GM19240 (cell line): ENCODE measurements at regions not wholly inside any gene's neighbourhood (a gene's known extent, or its start where the extent isn't known, plus 50 kb on each side); places are given as distances from the start of the nearest gene placed in this dataset.
"Not testable (repeated sequence)": the region's sequence is repeated elsewhere in the genome, so short reads cannot be mapped to it uniquely, and the experiment has no call there.

Experiments
- DNase-seq: peaks from one replicate; pipeline ENCODE4 v3.0.0; 2011; ENCODE audit warnings: low spot score; ENCODE audit not compliant: insufficient read length

DNA sequence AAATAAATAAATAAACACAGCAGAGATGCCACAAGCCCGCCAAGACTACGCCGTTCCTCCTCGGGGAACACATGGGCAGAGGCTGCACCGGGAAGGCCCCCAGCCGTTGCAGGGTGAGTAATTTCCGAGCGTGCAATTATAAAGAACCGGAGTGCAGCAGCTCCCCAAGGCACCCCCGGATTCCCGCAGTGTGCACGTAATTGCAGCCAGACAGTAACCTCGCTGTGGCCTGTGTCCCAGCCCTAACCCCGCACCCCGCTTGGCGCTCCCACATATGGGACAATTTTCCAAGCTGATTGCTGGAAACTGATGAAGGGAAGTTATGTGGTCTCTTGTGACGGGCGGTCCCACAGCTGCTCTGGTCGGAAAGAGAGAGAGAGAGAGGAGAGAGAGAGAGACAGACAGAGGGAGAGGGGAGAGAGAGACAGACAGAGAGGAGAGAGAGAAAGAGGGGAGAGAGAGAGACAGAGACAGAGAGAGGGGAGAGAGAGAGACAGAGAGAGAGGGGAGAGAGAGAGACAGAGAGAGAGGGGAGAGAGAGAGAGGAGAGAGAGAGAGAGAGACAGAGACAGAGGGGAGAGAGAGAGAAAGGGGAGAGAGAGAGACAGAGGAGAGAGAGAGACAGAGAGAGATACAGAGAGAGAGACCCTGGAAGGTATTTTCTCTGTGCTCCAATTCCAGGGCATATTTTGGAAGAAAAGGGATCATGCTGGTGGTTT is 275.4 kb downstream of the SHOX start:
- DNase-seq = no peak

GRCh38 chrX:903116-903515 is 272.5 kb downstream of the SHOX start:
- DNase-seq = no peak

DNA sequence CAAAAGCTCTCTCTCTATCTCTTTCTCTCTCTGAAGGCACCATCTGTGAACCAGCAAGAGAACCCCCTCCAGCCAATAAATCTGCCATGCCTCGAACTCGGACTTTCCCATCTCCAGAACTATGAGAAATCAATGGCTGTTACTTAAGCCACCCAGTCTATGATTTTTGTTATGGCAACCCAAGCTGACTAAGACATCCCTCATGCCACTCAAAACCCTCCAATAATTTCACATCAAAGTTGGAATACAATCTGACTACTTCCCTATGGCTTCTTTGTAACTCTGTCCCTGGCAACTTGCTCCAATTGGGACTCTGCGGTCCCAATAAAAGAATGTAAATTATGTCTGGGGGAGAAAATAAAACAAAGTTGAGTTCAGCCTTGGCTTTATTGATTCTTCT is 265.7 kb downstream of the SHOX start:
- DNase-seq = no peak

DNA sequence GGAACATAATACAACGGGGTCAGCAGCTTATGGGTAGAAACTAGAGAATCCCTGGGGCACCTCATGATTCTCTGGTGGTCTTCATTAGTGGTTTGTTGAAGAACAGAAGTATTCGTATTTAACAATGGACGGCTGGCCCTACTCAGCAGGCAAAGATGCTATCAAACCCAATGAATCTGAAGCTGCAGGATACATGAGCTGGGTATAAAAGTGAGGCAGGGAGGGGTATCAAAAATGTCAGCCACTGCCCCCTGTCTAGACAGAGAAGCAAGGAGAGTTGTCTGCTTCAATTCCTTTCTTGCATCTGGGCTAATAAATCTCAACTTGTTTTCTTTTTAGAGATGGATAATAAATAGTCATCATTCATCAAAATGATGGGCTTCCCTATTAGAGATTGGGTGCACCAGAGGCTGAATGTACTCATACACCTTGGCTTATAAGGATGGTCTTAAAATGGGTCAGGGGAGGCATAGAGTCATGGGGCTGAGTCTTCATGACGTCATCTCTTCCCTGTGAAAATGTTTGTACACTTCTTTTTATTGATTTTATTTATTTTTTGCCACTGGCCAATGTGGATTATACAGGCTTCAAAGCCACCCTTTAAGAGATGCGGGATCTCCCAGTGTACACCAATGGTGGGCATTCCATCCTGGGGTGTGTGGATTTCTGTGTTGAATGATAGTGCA is 259.5 kb downstream of the SHOX start:
- no peak for DNase-seq

- not testable (repeated sequence) for DNase-seq
These were observed 257.1 kb downstream of the SHOX start for GRCh38 chrX:887724-888123.

DNA sequence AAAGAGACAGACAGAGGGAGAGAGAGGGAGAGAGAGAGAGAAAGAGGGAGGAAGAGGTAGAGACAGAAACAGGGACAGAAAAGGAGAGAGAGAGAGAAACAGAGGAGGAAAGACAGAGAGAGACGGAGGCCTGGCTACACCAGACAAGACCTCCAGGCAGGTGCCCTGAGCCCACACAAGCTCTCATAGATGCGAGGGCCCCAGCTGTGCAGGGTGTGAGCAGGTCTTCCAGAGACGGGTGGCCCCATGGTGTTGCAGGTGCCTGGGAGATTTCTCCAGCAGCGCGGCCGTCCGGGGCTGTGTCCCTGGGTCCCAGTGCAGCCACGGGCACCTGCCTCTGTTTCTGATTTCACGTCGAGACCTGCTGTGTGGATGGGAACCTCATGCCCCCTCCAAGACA is 253.0 kb downstream of the SHOX start:
- no peak for DNase-seq

GRCh38 chrX:879756-880698 is 249.4 kb downstream of the SHOX start:
- DNase-seq = not testable (repeated sequence)

GRCh38 chrX:874061-874460 is 243.5 kb downstream of the SHOX start:
- DNase-seq = no peak

DNA sequence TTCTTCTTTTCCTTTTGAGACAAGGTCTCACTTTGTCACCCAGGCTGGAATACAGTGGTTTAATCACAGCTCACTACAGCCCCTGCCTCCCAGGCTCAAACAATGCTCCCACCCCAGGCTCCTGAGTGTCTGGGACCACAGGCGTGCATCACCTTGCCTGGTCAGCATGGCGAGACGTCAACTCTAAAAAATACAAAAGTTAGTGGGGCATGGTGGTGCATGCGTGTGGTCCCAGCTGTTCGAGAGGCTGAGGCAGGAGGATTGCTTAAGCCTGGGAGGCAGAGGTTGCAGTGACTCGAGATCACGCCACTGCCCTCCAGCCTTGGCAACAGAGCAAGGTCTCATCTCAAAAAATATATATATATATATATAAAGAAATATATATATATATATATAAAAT is 242.4 kb downstream of the SHOX start:
- no peak for DNase-seq

DNA sequence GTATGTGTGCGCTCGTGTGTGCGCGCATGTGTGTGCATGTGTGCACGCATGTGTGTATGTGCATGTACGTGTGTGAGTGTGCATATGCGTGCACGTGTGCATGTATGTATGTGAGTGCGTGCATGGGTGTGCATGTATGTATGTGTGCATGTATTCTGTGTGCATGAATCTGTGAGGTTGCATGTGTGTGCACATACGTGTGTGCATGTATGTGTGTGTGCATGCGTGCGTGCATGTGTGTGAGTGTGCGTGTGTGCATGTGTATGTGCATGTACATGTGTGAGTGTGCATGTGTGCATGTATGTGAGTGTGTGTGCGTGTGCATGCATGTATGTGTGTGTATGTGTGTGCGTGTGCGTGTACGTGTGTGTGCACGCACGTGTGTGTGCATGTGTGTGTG is 241.5 kb downstream of the SHOX start:
- no peak for DNase-seq

DNA sequence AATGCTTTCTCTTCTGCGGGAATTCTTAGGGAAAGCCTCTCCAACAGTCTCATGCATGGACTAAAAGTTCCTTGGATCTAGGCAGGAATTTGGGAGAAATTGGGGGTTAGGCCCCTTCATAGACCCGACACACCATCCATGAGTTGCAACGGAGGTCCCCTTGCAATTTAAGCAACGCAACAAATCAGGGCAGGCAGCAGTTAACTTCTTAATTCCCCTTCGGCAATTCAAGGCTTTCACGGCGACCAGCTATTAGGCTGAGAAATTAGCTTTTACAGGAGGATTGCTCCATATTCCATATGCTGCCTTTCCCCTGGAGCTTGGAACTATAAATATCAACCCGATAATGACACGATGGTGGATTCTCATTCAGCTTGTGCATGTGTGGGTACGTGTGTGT is 241.0 kb downstream of the SHOX start:
- no peak for DNase-seq

- DNase-seq = no peak
These were observed 237.5 kb downstream of the SHOX start for GRCh38 chrX:867966-868647.

DNA sequence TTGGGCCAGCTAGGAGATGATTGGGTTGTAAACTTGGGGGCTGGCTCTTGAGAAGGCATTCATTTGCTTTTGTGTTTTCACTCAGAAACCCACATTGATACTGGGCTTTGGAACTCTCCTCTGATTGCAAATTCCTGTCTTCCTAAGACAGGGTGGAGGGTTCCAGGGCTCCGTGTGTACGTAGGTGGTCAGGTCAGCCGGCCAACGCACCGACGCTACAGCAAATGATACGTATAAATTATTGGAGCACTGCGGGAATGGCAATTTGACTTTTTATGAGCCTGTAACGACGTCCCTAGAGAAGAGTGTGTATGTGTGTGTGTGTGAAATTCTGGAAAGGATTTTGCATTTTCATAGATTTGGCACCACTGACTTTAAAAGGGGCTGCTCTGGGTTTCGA is 236.9 kb downstream of the SHOX start:
- no peak for DNase-seq

GRCh38 chrX:866441-866990 is 235.9 kb downstream of the SHOX start:
- DNase-seq = no peak

GRCh38 chrX:865422-865821 is 234.8 kb downstream of the SHOX start:
- no peak for DNase-seq

DNA sequence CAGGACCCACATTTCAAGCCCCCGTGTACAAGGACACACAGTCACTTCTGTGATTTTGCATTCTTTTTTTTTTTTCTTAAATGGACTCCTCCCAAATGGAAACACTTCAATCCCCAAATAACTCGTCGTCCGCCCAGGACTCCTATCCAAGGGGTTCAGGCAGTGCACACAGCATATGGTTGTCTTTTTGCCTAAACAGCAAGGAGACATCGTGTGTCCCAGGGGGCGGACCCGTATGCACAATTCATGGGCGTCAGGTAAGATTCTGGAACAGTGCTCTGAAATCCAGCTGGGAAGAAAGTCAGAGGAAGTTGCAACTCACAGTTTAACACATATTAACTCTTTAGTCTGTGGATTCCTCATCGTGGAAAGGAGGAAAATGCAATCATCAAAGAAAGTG is 231.3 kb downstream of the SHOX start:
- no peak for DNase-seq

DNA sequence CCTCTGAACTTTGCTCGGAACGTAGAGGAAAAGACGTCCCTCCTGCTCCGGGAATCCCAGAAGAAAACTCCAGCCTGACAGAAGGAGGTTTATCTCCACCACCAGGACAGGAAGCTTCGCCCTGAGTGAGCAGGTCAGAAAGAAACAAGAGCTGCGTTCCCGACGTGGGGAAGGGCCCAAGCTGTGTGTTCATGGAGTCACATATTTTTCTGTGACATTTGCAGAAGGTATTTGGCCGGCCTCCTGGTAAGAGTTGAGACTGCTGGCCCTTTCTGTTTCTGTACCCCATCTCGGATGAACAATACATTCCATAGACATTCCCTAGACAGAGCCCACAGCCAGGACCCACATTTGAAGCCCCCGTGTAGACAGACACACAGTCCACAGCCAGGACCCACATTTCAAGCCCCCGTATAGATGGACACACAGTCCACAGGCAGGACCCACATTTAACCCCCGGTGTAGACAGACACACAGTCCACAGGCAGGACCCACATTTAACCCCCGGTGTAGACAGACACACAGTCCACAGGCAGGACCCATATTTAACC is 230.8 kb downstream of the SHOX start:
- no peak for DNase-seq

DNA sequence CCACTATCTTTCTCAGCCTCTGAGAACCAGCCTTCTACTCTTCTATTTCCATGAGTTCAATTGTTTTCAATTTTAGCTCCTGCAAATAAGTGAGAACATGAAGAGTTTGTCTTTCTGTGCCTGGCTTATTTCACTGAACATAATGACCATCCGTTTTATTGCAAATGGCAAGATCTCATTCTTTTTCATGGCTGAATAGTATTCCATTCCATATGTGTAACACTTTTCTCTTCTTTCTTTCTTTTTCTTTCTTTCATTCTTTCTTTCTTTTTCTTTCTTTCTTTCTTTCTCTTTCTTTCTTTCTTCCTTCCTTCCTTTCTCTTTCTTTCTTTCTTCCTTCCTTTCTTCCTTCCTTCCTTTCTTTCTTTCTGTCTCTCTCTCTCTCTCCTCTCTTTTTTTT is 228.7 kb downstream of the SHOX start:
- no peak for DNase-seq

GRCh38 chrX:858542-859078 is 228.0 kb downstream of the SHOX start:
- no peak for DNase-seq

- DNase-seq = no peak
These were observed 226.8 kb downstream of the SHOX start for GRCh38 chrX:857376-857775.
